Endodermal cell (in vitro differentiated cells): ENCODE measurements at regions not wholly inside any gene's neighbourhood (a gene's known extent, or its start where the extent isn't known, plus 50 kb on each side); places are given as distances from the start of the nearest gene placed in this dataset.

Experiments
- DNase-seq: peaks from one replicate; pipeline ENCODE4 v3.0.0-alpha.2; 2017
- H3K27ac ChIP-seq: 2 replicates; pipeline ENCODE4 v1.5.1; 2013; ENCODE audit warnings: mild to moderate bottlenecking, low read depth, low read length, moderate library complexity
- H3K27me3 ChIP-seq: 2 replicates; pipeline ENCODE4 v1.6.1; 2013; ENCODE audit warnings: mild to moderate bottlenecking, low read length, moderate library complexity; ENCODE audit not compliant: insufficient read depth, control insufficient read depth, poor library complexity, severe bottlenecking
- H3K36me3 ChIP-seq: 2 replicates; pipeline ENCODE4 v1.7.0; 2013; ENCODE audit warnings: mild to moderate bottlenecking, low read length, moderate library complexity; ENCODE audit not compliant: control insufficient read depth, insufficient read depth
- H3K4me1 ChIP-seq: one replicate; pipeline ENCODE4 v1.7.0; 2013; ENCODE audit warnings: low read length; ENCODE audit not compliant: control insufficient read depth, insufficient read depth
- H3K4me3 ChIP-seq: 2 replicates; pipeline ENCODE4 v1.5.1; 2013; ENCODE audit warnings: mild to moderate bottlenecking, low read length, moderate library complexity
- H3K9ac ChIP-seq: 2 replicates; pipeline ENCODE4 v1.6.1; 2013; ENCODE audit warnings: mild to moderate bottlenecking, low read length, moderate library complexity; ENCODE audit not compliant: poor library complexity, severe bottlenecking; ENCODE audit errors: extremely low read depth
- H3K9me3 ChIP-seq: 2 replicates; pipeline ENCODE4 v1.6.1; 2013; ENCODE audit warnings: mild to moderate bottlenecking, low read length, moderate library complexity; ENCODE audit not compliant: control insufficient read depth
- H3K27ac Mint-ChIP-seq: 2 replicates; pipeline ENCODE4 v1.8.0; 2020; ENCODE audit warnings: mixed read lengths
- H3K27me3 Mint-ChIP-seq: 2 replicates; pipeline ENCODE4 v1.8.0; 2021; ENCODE audit warnings: mild to moderate bottlenecking, mixed read lengths; ENCODE audit not compliant: insufficient read depth
- H3K36me3 Mint-ChIP-seq: 2 replicates; pipeline ENCODE4 v1.8.0; 2020; ENCODE audit warnings: low read depth, mixed read lengths
- H3K4me1 Mint-ChIP-seq: 2 replicates; pipeline ENCODE4 v1.8.0; 2020; ENCODE audit warnings: mixed read lengths
- H3K4me3 Mint-ChIP-seq: 2 replicates; pipeline ENCODE4 v1.8.0; 2020; ENCODE audit warnings: mild to moderate bottlenecking, moderate library complexity, mixed read lengths
- H3K9me3 Mint-ChIP-seq: 2 replicates; pipeline ENCODE4 v1.8.0; 2020; ENCODE audit warnings: mild to moderate bottlenecking, mixed read lengths
- CTCF ChIP-seq: fragments of 200-600 bp; sonication (generic); conservative IDR thresholded peaks from 2 replicates; pipeline ENCODE4 v1.5.0; 2021; ENCODE audit warnings: antibody characterized with exemption, mild to moderate bottlenecking
- WGBS, 2 experiments: methylation state at CpG; one replicate each; pipeline versions ENCODE4 v1.1.5 to v1.1.7; 2013; ENCODE audit warnings: missing lambda C conversion rate in 2 of 2, mixed read lengths in 1 of 2; ENCODE audit not compliant: insufficient coverage in 1 of 2, insufficient read length in 1 of 2; 5-methylcytosine and 5-hydroxymethylcytosine counted together

GRCh38 chr1:188270497-188270896, 1441.7 kb downstream of the PLA2G4A start:
- no peak overlapping the region for H3K27ac Mint-ChIP-seq
- no peak overlapping the region for H3K4me3 Mint-ChIP-seq
- no peak for TF ChIP-seq CTCF
- no peaks in the 10 kb centered on the region for H3K27me3 Mint-ChIP-seq
- no peak for DNase-seq
- no peak overlapping the region for H3K9ac ChIP-seq
- H3K9me3 Mint-ChIP-seq, result peaks cover 17% of the 10 kb centered on the region
- H3K36me3 ChIP-seq, result no peaks in the 10 kb centered on the region
- H3K36me3 Mint-ChIP-seq, result no peaks in the 10 kb centered on the region
- no peaks in the 10 kb centered on the region for H3K4me1 Mint-ChIP-seq
- H3K4me1 ChIP-seq, result no peaks in the 10 kb centered on the region
- H3K27ac ChIP-seq, result no peak overlapping the region
- no peaks in the 10 kb centered on the region for H3K27me3 ChIP-seq
- H3K9me3 ChIP-seq, result no peaks in the 10 kb centered on the region
- 90% methylated on average over 1 of the region's 1 CpG; no CpG with 5 or more reads in 1 of the 2 experiments for WGBS, 2 experiments
- H3K4me3 ChIP-seq, result no peak overlapping the region

DNA sequence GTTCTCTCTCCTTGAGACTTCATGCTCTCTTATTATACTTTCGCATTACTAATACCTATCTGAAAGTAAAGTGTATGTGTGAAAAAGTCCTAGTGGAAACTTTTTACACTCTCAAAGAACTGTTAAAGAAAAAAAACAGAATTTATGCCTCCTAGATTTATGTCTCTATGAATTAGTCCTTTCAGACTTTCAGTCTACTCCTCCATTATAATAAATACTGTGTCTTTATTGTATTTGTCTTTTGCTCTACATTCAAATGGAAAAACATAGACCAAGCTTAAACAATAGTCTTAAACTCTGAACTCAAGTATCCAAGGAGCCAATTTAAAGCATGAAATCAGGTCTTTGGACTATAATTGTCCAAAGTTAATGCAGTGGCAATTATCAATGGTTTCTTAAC, 1449.0 kb downstream of the PLA2G4A start:
- no peak for TF ChIP-seq CTCF
- Histone ChIP-seq H3K9me3 (no peaks in the 10 kb centered on the region), H3K27ac (no peak overlapping the region), H3K9ac (no peak overlapping the region), H3K4me1 (no peaks in the 10 kb centered on the region), H3K4me3 (no peak overlapping the region), H3K36me3 (no peaks in the 10 kb centered on the region), H3K27me3 (no peaks in the 10 kb centered on the region)
- H3K27me3 Mint-ChIP-seq, result no peaks in the 10 kb centered on the region
- H3K27ac Mint-ChIP-seq, result no peak overlapping the region
- no peaks in the 10 kb centered on the region for H3K4me1 Mint-ChIP-seq
- DNase-seq, result no peak
- no peaks in the 10 kb centered on the region for H3K9me3 Mint-ChIP-seq
- H3K36me3 Mint-ChIP-seq, result no peaks in the 10 kb centered on the region
- WGBS, 2 experiments, result 75% methylated on average over 1 of the region's 1 CpG; no CpG with 5 or more reads in 1 of the 2 experiments
- no peak overlapping the region for H3K4me3 Mint-ChIP-seq

- no peaks in the 10 kb centered on the region for H3K27me3 Mint-ChIP-seq
- no peaks in the 10 kb centered on the region for H3K4me1 ChIP-seq
- no peak overlapping the region for H3K9ac ChIP-seq
- WGBS, 2 experiments, result 88 to 100% methylated on average over 2 to 3 of the region's 3 CpGs
- no peak for DNase-seq
- TF ChIP-seq CTCF, result no peak
- no peak overlapping the region for H3K27ac ChIP-seq
- H3K36me3 Mint-ChIP-seq, result no peaks in the 10 kb centered on the region
- H3K4me3 Mint-ChIP-seq, result no peak overlapping the region
- H3K4me3 ChIP-seq, result no peak overlapping the region
- no peaks in the 10 kb centered on the region for H3K4me1 Mint-ChIP-seq
- H3K9me3 Mint-ChIP-seq, result no peaks in the 10 kb centered on the region
- no peaks in the 10 kb centered on the region for H3K27me3 ChIP-seq
- no peak overlapping the region for H3K27ac Mint-ChIP-seq
- no peaks in the 10 kb centered on the region for H3K9me3 ChIP-seq
- no peaks in the 10 kb centered on the region for H3K36me3 ChIP-seq
These were observed 1453.2 kb downstream of the PLA2G4A start for GRCh38 chr1:188281921-188282320.
